Upper lobe of left lung (tissue), 6 donors: ENCODE measurements at regions not wholly inside any gene's neighbourhood (a gene's known extent, or its start where the extent isn't known, plus 50 kb on each side); places are given as distances from the start of the nearest gene placed in this dataset.

Experiments
- ATAC-seq, 2 donors: fragments of 200-7000 bp; cut with Tn5 transposase; one replicate each; pipeline ENCODE4 v1.9.1; 2022; ENCODE audit warnings: mild to moderate bottlenecking in 2 of 2, moderate library complexity in 2 of 2; ENCODE audit not compliant: low FRiP score in 2 of 2
- DNase-seq, 2 donors: peaks; one replicate each; pipeline ENCODE4 v3.0.0-alpha.2; 2019 to 2020
- H3K27ac ChIP-seq, 4 donors: fragments of 200-600 bp; sonication (generic); one replicate each; pipeline ENCODE4 v1.5.1; 2016 to 2019
- H3K27me3 ChIP-seq, 4 donors: fragments of 200-600 bp; sonication (generic); one replicate each; pipeline ENCODE4 v1.5.1; 2017 to 2019
- H3K36me3 ChIP-seq, 4 donors: fragments of 200-600 bp; sonication (generic); one replicate each; pipeline ENCODE4 v1.5.1; 2016 to 2019
- H3K4me1 ChIP-seq, 4 donors: fragments of 200-600 bp; sonication (generic); one replicate each; pipeline ENCODE4 v1.5.1; 2018 to 2019
- H3K4me3 ChIP-seq, 4 donors: fragments of 200-600 bp; sonication (generic); one replicate each; pipeline ENCODE4 v1.5.1; 2017 to 2019; ENCODE audit warnings: mild to moderate bottlenecking in 2 of 4, moderate library complexity in 1 of 4
- H3K9me3 ChIP-seq, 4 donors: fragments of 200-600 bp; sonication (generic); one replicate each; pipeline ENCODE4 v1.5.1; 2018 to 2019
- EP300 ChIP-seq, 4 donors: sonication (generic); formaldehyde crosslinking; IDR thresholded peaks; one replicate each; pipeline ENCODE4 v1.5.1; 2017; ENCODE audit warnings: antibody characterized with exemption in 4 of 4, control low read depth in 2 of 4
- POLR2A ChIP-seq, 4 donors: fragments of 450-650 bp; IDR thresholded peaks; one replicate each; pipeline ENCODE4 v1.5.1; 2016 to 2017; ENCODE audit warnings: antibody characterized with exemption in 4 of 4, mild to moderate bottlenecking in 2 of 4
- POLR2AphosphoS5 ChIP-seq, 2 donors: sonication (generic); formaldehyde crosslinking; IDR thresholded peaks; one replicate each; pipeline ENCODE4 v1.5.1; 2017; ENCODE audit warnings: antibody characterized with exemption in 2 of 2
- WGBS, 2 donors: methylation state at CpG; one replicate each; pipeline ENCODE4 v1.1.5; 2017 to 2018; 5-methylcytosine and 5-hydroxymethylcytosine counted together
- TF ChIP-seq, protein P1 (sequence below), 6 experiments: fragments of 450-650 bp in 4 of 6; fragments of 200-600 bp in 2 of 6; sonication (generic) in 2 of 6; IDR thresholded peaks; one replicate each; pipeline ENCODE4 v1.5.1; 2016 to 2019; ENCODE audit warnings: antibody characterized with exemption in 6 of 6
- donor health status: DM: no; HTN: no; CAD: no; lungs with moderate emphysema.
- donor health status: DM: no; HTN: yes; CAD: no; lungs with severe emphysema.

DNA sequence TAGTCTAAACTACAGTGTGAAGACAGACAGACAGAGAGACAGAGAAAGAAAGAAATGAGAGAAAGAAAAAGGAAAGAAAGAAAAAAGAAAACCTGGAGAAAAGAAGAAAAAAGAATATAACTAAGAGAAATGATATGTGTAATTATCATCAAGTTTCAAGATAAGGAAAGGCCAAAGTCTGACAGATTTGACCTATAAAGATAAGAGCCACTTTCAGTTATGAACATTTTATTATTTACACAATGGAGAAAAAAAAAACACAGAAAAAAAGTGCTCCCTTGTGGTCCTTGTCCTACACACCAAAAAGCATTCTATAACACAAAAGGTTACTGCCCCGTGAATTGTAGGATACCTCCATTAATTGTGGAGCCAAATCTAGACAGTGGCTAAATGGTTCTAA lies 937.2 kb upstream of the DDX18 start:
- TF ChIP-seq, protein P1, sequence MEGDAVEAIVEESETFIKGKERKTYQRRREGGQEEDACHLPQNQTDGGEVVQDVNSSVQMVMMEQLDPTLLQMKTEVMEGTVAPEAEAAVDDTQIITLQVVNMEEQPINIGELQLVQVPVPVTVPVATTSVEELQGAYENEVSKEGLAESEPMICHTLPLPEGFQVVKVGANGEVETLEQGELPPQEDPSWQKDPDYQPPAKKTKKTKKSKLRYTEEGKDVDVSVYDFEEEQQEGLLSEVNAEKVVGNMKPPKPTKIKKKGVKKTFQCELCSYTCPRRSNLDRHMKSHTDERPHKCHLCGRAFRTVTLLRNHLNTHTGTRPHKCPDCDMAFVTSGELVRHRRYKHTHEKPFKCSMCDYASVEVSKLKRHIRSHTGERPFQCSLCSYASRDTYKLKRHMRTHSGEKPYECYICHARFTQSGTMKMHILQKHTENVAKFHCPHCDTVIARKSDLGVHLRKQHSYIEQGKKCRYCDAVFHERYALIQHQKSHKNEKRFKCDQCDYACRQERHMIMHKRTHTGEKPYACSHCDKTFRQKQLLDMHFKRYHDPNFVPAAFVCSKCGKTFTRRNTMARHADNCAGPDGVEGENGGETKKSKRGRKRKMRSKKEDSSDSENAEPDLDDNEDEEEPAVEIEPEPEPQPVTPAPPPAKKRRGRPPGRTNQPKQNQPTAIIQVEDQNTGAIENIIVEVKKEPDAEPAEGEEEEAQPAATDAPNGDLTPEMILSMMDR (IDR thresholded peaks at IDR 0.05) = no peak
- no peak for TF ChIP-seq POLR2AphosphoS5 (IDR thresholded peaks at IDR 0.05)
- TF ChIP-seq POLR2A (IDR thresholded peaks at IDR 0.05) = no peak
- no peak for TF ChIP-seq EP300 (IDR thresholded peaks at IDR 0.05)
- ATAC-seq = no peak
- no peaks in the 10 kb centered on the region for H3K27me3 ChIP-seq
- H3K36me3 ChIP-seq = no peaks in the 10 kb centered on the region
- H3K4me1 ChIP-seq = no peaks in the 10 kb centered on the region
- no peak overlapping the region for H3K27ac ChIP-seq
- H3K9me3 ChIP-seq = peaks cover 0 to 11% (median 0%) of the 10 kb centered on the region in 4 donors
- DNase-seq = no peak
- WGBS, 2 donors = 68 to 79% methylated on average over 1 of the region's 1 CpG
- H3K4me3 ChIP-seq = no peak overlapping the region

DNA sequence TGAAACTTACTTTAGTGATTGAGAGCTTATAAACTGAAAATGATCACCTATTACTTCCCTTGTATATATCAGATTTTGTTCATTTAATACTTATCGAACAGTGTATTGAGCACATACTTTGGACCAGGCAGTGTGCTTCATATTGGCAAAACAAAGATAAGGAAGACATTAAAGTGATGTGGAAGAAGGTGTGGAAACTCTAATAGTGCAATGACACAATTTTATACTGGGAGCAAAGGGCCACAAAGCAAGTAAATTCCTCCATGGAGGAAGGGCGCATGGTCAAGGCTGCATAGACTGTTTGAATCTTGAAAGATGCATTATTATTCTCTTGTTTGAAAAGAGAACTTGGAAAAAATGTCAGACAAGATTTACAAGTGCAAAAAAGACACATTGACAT lies 936.5 kb upstream of the DDX18 start:
- ATAC-seq (no peak), DNase-seq (no peak)
- WGBS, 2 donors = 85 to 94% methylated on average over 2 of the region's 2 CpGs

DNA sequence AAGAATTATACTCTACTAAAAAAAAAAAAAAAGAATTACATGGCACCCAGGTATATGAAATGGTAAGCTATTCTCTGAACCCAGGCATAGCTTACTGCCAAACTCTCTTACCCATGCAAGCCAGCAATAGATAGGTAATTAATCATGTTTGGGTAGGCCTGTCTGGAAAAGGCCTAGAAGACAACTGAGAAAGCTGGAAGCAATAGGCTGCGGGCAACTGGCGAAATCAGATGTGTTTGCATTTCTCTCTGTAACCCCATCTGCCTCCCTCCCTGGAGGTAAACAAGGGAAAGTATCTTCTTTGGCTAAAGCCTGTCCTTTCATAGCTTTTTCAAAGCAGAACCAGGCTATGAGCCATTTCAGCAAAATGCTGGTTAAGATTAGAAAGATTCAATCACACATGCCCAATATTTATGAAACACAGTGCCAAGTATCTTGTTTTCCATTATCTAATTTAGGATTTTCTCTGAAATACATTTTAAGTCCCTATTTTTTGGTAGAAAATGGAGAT lies 934.8 kb upstream of the DDX18 start:
- ATAC-seq (no peak), DNase-seq (no peak)
- Histone ChIP-seq H3K27me3 (no peaks in the 10 kb centered on the region), H3K9me3 (no peaks in the 10 kb centered on the region), H3K4me1 (no peaks in the 10 kb centered on the region), H3K4me3 (no peak overlapping the region), H3K27ac (no peak overlapping the region), H3K36me3 (no peaks in the 10 kb centered on the region)
- 45 to 49% methylated on average over 2 of the region's 2 CpGs for WGBS, 2 donors
- TF ChIP-seq EP300 (IDR thresholded peaks at IDR 0.05) = no peak
- TF ChIP-seq, protein P1 (IDR thresholded peaks at IDR 0.05) = no peak
- no peak for TF ChIP-seq POLR2A (IDR thresholded peaks at IDR 0.05)
- TF ChIP-seq POLR2AphosphoS5 (IDR thresholded peaks at IDR 0.05) = no peak

More for the DNA sequence above, 936.5 kb upstream of the DDX18 start:
- TF ChIP-seq EP300 (IDR thresholded peaks at IDR 0.05) (no peak), POLR2AphosphoS5 (IDR thresholded peaks at IDR 0.05) (no peak), POLR2A (IDR thresholded peaks at IDR 0.05) (no peak)
- TF ChIP-seq, protein P1 (IDR thresholded peaks at IDR 0.05) = no peak
- no peaks in the 10 kb centered on the region for H3K27me3 ChIP-seq
- no peaks in the 10 kb centered on the region for H3K36me3 ChIP-seq
- no peak overlapping the region for H3K27ac ChIP-seq
- H3K4me1 ChIP-seq = no peaks in the 10 kb centered on the region
- H3K9me3 ChIP-seq = peaks cover 0 to 11% (median 0%) of the 10 kb centered on the region in 4 donors
- no peak overlapping the region for H3K4me3 ChIP-seq

DNA sequence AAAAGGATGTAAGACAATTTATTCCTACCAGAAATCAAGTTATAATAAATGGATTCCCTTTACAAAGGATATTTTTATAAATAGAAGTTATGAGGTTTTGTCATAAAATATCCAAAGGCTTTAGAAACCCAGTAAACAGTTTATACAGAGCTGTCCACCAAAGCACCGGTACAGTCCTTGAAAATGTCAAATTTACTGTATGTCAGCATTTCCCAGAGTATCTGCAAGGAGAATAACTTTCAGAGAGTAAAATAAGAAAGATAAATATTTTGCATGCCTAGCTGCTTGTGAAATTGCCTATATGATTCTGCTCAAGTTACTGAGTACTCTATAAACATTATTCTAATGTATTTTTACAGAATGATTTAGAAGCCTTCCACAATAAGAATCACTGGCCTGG lies 923.3 kb upstream of the DDX18 start:
- Histone ChIP-seq H3K9me3 (peaks cover 0 to 4% (median 0%) of the 10 kb centered on the region in 4 donors), H3K36me3 (no peaks in the 10 kb centered on the region), H3K27ac (no peak overlapping the region), H3K27me3 (no peaks in the 10 kb centered on the region), H3K4me1 (no peaks in the 10 kb centered on the region), H3K4me3 (no peak overlapping the region)
- no peak for DNase-seq
- TF ChIP-seq, protein P1 (IDR thresholded peaks at IDR 0.05) = no peak
- no peak for TF ChIP-seq POLR2AphosphoS5 (IDR thresholded peaks at IDR 0.05)
- TF ChIP-seq EP300 (IDR thresholded peaks at IDR 0.05) = no peak
- TF ChIP-seq POLR2A (IDR thresholded peaks at IDR 0.05) = no peak
- ATAC-seq = no peak
- WGBS, 2 donors = 68 to 87% methylated on average over 1 of the region's 1 CpG

DNA sequence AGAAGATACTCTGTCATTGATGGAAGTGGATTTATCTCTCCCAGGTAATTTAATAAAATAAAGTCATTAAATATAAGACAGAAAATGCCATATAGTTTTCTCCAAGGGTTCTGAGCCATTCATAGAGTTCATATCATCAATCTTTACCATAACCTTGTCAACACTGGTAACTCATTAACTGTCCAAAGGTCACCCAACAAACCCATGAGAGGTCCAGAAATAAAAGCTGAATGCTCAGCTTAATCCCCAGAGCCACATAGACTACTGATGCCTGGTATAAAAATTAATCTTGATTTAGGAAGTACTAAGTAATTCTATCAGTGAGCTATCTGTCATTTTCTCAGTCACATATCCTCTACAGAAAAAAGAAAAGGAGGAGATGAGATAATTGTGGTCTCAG lies 903.0 kb upstream of the DDX18 start:
- TF ChIP-seq EP300 (IDR thresholded peaks at IDR 0.05) (no peak), POLR2AphosphoS5 (IDR thresholded peaks at IDR 0.05) (no peak), POLR2A (IDR thresholded peaks at IDR 0.05) (no peak)
- TF ChIP-seq, protein P1 (IDR thresholded peaks at IDR 0.05) = no peak
- no peak for DNase-seq
- H3K27me3 ChIP-seq = no peaks in the 10 kb centered on the region
- ATAC-seq = no peak
- H3K36me3 ChIP-seq = no peaks in the 10 kb centered on the region
- H3K9me3 ChIP-seq = no peaks in the 10 kb centered on the region
- no peak overlapping the region for H3K27ac ChIP-seq
- H3K4me1 ChIP-seq = no peaks in the 10 kb centered on the region
- no peak overlapping the region for H3K4me3 ChIP-seq
